Lung (tissue), 11 donors: ENCODE measurements at regions not wholly inside any gene's neighbourhood (a gene's known extent, or its start where the extent isn't known, plus 50 kb on each side); places are given as distances from the start of the nearest gene placed in this dataset.

ENCODE experiments used
- ATAC-seq: fragments of 200-7000 bp; cut with Tn5 transposase; one replicate; pipeline ENCODE4 v1.9.1; 2020; ENCODE audit warnings: moderate number of reproducible peaks; ENCODE audit not compliant: insufficient read depth, low FRiP score
- DNase-seq, 3 donors: peaks; one replicate each; pipeline ENCODE4 v3.0.0-alpha.2; 2013 to 2017
- H3K27ac ChIP-seq, 2 donors: one replicate each; pipeline ENCODE4 v1.5.1; 2013; ENCODE audit warnings: mild to moderate bottlenecking in 2 of 2, moderate library complexity in 2 of 2, control low read depth in 1 of 2, inconsistent platforms in 1 of 2, low read depth in 1 of 2, low read length in 1 of 2
- H3K27me3 ChIP-seq, 3 donors: one replicate each; pipeline ENCODE4 v1.5.1; 2013; ENCODE audit warnings: low read length in 2 of 3; ENCODE audit not compliant: control insufficient read depth in 3 of 3, insufficient read depth in 3 of 3
- H3K36me3 ChIP-seq, 4 donors: one replicate each; pipeline ENCODE4 v1.5.1; 2013; ENCODE audit warnings: low read length in 4 of 4, mild to moderate bottlenecking in 1 of 4, moderate library complexity in 1 of 4; ENCODE audit not compliant: control insufficient read depth in 4 of 4, insufficient read depth in 4 of 4
- H3K4me1 ChIP-seq, 5 donors: one replicate each; pipeline ENCODE4 v1.5.1; 2013; ENCODE audit warnings: low read length in 5 of 5, mild to moderate bottlenecking in 2 of 5, moderate library complexity in 1 of 5; ENCODE audit not compliant: control insufficient read depth in 5 of 5, insufficient read depth in 5 of 5
- H3K4me3 ChIP-seq: one replicate; pipeline ENCODE4 v1.5.1; 2013; ENCODE audit warnings: mild to moderate bottlenecking, control low read depth, moderate library complexity
- H3K9ac ChIP-seq, 2 donors: one replicate each; pipeline ENCODE4 v1.5.1; 2013; ENCODE audit warnings: low read length in 2 of 2, control low read depth in 1 of 2; ENCODE audit not compliant: insufficient read depth in 1 of 2
- H3K9me3 ChIP-seq, 4 donors: one replicate each; pipeline ENCODE4 v1.5.1; 2013; ENCODE audit warnings: low read length in 3 of 4, mild to moderate bottlenecking in 1 of 4, moderate library complexity in 1 of 4; ENCODE audit not compliant: control insufficient read depth in 4 of 4, insufficient read depth in 3 of 4
- CTCF ChIP-seq: IDR thresholded peaks from 2 replicates; pipeline ENCODE4 v1.5.1; 2012; ENCODE audit warnings: mild to moderate bottlenecking; ENCODE audit errors: control extremely low read depth, extremely low read depth
- WGBS, 2 donors: extraction: QIAGEN DNeasy Blood & Tissue Kit; methylation state at CpG; one replicate each; pipeline ENCODE4 v1.1.7; 2013; 5-methylcytosine and 5-hydroxymethylcytosine counted together
- donor health status: control.
- donor health status: control.
- donor health status: Bipolar disorder and iron deficiency.
- donor health status: healthy.
- donor health status: DM: yes; HTN: yes; CAD: no.

- no peak for DNase-seq
- Histone ChIP-seq H3K27ac (no peak overlapping the region), H3K4me1 (peaks cover 0 to 1% (median 0%) of the 10 kb centered on the region in 5 donors), H3K4me3 (no peak overlapping the region), H3K27me3 (peaks cover 0 to 43% (median 26%) of the 10 kb centered on the region in 3 donors), H3K9me3 (no peaks in the 10 kb centered on the region), H3K9ac (no peak overlapping the region), H3K36me3 (no peaks in the 10 kb centered on the region)
- no peak for ATAC-seq
- TF ChIP-seq CTCF, result no peak
- WGBS, 2 donors, result 86 to 100% methylated on average over 1 of the region's 1 CpG
Measured at GRCh38 chrX:20433388-20433775, 166.7 kb upstream of the RPS6KA3 start.

GRCh38 chrX:20432746-20433387 lies 166.2 kb upstream of the RPS6KA3 start:
- Histone ChIP-seq H3K4me1 (peaks cover 0 to 1% (median 0%) of the 10 kb centered on the region in 5 donors), H3K36me3 (no peaks in the 10 kb centered on the region), H3K4me3 (no peak overlapping the region), H3K27ac (no peak overlapping the region), H3K9me3 (no peaks in the 10 kb centered on the region), H3K27me3 (peaks cover 0 to 44% (median 26%) of the 10 kb centered on the region in 3 donors), H3K9ac (no peak overlapping the region)
- WGBS, 2 donors, result 61 to 67% methylated on average over 2 of the region's 2 CpGs
- ATAC-seq (no peak), DNase-seq (no peak)
- no peak for TF ChIP-seq CTCF

- Histone ChIP-seq H3K27ac (no peak overlapping the region), H3K4me1 (peaks cover 0 to 1% (median 0%) of the 10 kb centered on the region in 5 donors), H3K4me3 (no peak overlapping the region), H3K36me3 (no peaks in the 10 kb centered on the region), H3K9ac (no peak overlapping the region), H3K9me3 (no peaks in the 10 kb centered on the region), H3K27me3 (peaks cover 0 to 44% (median 23%) of the 10 kb centered on the region in 3 donors)
- no peak for TF ChIP-seq CTCF
- WGBS, 2 donors, result 69 to 91% methylated on average over 3 of the region's 3 CpGs
- ATAC-seq (no peak), DNase-seq (no peak)
Measured at GRCh38 chrX:20432048-20432447, 165.3 kb upstream of the RPS6KA3 start.

- Histone ChIP-seq H3K4me1 (peaks cover 0 to 1% (median 0%) of the 10 kb centered on the region in 5 donors), H3K36me3 (no peaks in the 10 kb centered on the region), H3K27ac (no peak overlapping the region), H3K9ac (no peak overlapping the region), H3K4me3 (no peak overlapping the region), H3K27me3 (peaks cover 0 to 46% (median 23%) of the 10 kb centered on the region in 3 donors), H3K9me3 (no peaks in the 10 kb centered on the region)
- peak in 1 of 3 donors; percentile 14 for DNase-seq
- ATAC-seq, result no peak
- 55 to 67% methylated on average over 1 of the region's 1 CpG for WGBS, 2 donors
- TF ChIP-seq CTCF, result no peak
Measured at GRCh38 chrX:20431486-20431885, 164.8 kb upstream of the RPS6KA3 start.
